HCT116 (cell line): ENCODE measurements at regions not wholly inside any gene's neighbourhood (a gene's known extent, or its start where the extent isn't known, plus 50 kb on each side); places are given as distances from the start of the nearest gene placed in this dataset.
"Not testable (repeated sequence)": the region's sequence is repeated elsewhere in the genome, so short reads cannot be mapped to it uniquely, and the experiment has no call there.

Source experiments
- ATAC-seq: fragments of 200-7000 bp; cut with Tn5 transposase; 2 replicates; pipeline ENCODE4 v1.9.1; 2020; ENCODE audit warnings: mild to moderate bottlenecking, moderate library complexity
- BruUV-seq: library from RNA; stranded (reverse); fragments of 400-500 nt; replicated peaks from 2 replicates; lab custom pipeline; 2021; lab: Mats Ljungman, UMichigan
- CTCF ChIA-PET: fragments of 300-600 bp; sonication (Branson Sonifier 250); formaldehyde crosslinking; loops from one replicate; lab custom pipeline; 2021; ENCODE audit warnings: antibody characterized with exemption; lab: Charles Lee
- POLR2A ChIA-PET: fragments of 300-600, 350-600 bp; sonication (Branson Sonifier 250); formaldehyde crosslinking; loops from one replicate; lab custom pipeline; 2021; ENCODE audit warnings: antibody characterized with exemption; lab: Charles Lee
- RAD21 ChIA-PET, 2 experiments: fragments of 300-600 bp; sonication (Branson Sonifier 250); formaldehyde crosslinking; loops; one replicate each; lab custom pipeline; 2023; ENCODE audit warnings: low total read pairs in 2 of 2; ENCODE audit not compliant: uncharacterized antibody in 2 of 2, unreplicated experiment in 2 of 2, low non-redundant PET in 1 of 2; lab: Charles Lee
- DNase-seq: peaks from one replicate; pipeline ENCODE4 v3.0.0-alpha.2; 2010; ENCODE audit warnings: low read depth, low spot score
- H2AFZ ChIP-seq: fragments of 200-600 bp; shearing (Covaris generic), sonication (generic); 2 replicates; pipeline ENCODE4 v1.6.1; 2017; ENCODE audit warnings: low read depth, mixed run types, mixed read lengths, antibody characterized with exemption, low read length; ENCODE audit not compliant: poor library complexity, severe bottlenecking
- H3K27ac ChIP-seq: 2 replicates; pipeline ENCODE4 v1.5.1; 2012; ENCODE audit warnings: low read depth, low read length
- H3K27me3 ChIP-seq: fragments of 200-600 bp; sonication (generic); 2 replicates; pipeline ENCODE4 v1.6.1; 2016; ENCODE audit warnings: mixed run types, low read length, mixed read lengths; ENCODE audit not compliant: insufficient read depth
- H3K36me3 ChIP-seq, 2 experiments: fragments of 200-500 bp in 1 of 2; fragments of 200-600 bp in 1 of 2; sonication (Bioruptor generic) in 1 of 2; sonication (generic) in 1 of 2; 2 replicates each; pipeline versions ENCODE4 v1.5.1 to v1.6.1; 2014 to 2016; ENCODE audit warnings: low read length in 2 of 2, inconsistent platforms in 1 of 2, mixed read lengths in 1 of 2, mixed run types in 1 of 2; ENCODE audit not compliant: insufficient read depth in 2 of 2, control insufficient read depth in 1 of 2
- H3K4me1 ChIP-seq, 2 experiments: fragments of 200-600 bp in 1 of 2; sonication (generic) in 1 of 2; 2 replicates each; pipeline versions ENCODE4 v1.5.1 to v1.6.1; 2012 to 2017; ENCODE audit warnings: low read length in 2 of 2, inconsistent platforms in 1 of 2, mild to moderate bottlenecking in 1 of 2, mixed read lengths in 1 of 2, mixed run types in 1 of 2, moderate library complexity in 1 of 2; ENCODE audit not compliant: insufficient read depth in 2 of 2, control insufficient read depth in 1 of 2
- H3K4me2 ChIP-seq: fragments of 200-600 bp; sonication (generic); 2 replicates; pipeline ENCODE4 v1.6.1; 2017; ENCODE audit warnings: mixed run types, low read length, mixed read lengths
- H3K4me3 ChIP-seq, 2 experiments: fragments of 200-600 bp in 1 of 2; sonication (generic) in 1 of 2; replicated peaks in 1 of 2; 2 replicates each; pipeline ENCODE4 v1.5.1; 2011 to 2016; ENCODE audit warnings: low read length in 2 of 2, control low read depth in 1 of 2, low read depth in 1 of 2, mild to moderate bottlenecking in 1 of 2, mixed read lengths in 1 of 2, mixed run types in 1 of 2
- H3K79me2 ChIP-seq: fragments of 200-600 bp; sonication (generic); 2 replicates; pipeline ENCODE4 v1.6.1; 2017; ENCODE audit warnings: mild to moderate bottlenecking, mixed run types, low read length, moderate library complexity, mixed read lengths; ENCODE audit not compliant: insufficient read depth
- H3K9ac ChIP-seq: fragments of 200-600 bp; sonication (generic); 2 replicates; pipeline ENCODE4 v1.6.1; 2016; ENCODE audit warnings: low read length, mixed read lengths
- H3K9me2 ChIP-seq: fragments of 200-600 bp; sonication (generic), shearing (Covaris generic); 2 replicates; pipeline ENCODE4 v1.6.1; 2017; ENCODE audit warnings: mixed run types, mild to moderate bottlenecking, moderate library complexity; ENCODE audit not compliant: insufficient read depth
- H3K9me3 ChIP-seq, 2 experiments: fragments of 200-500 bp in 1 of 2; fragments of 200-600 bp in 1 of 2; sonication (Bioruptor generic) in 1 of 2; sonication (generic) in 1 of 2; 2 replicates each; pipeline ENCODE4 v1.6.1; 2014 to 2017; ENCODE audit warnings: low read length in 2 of 2, mixed read lengths in 2 of 2, inconsistent platforms in 1 of 2, low read depth in 1 of 2, mild to moderate bottlenecking in 1 of 2, mixed run types in 1 of 2, moderate library complexity in 1 of 2; ENCODE audit not compliant: control insufficient read depth in 1 of 2, insufficient read depth in 1 of 2
- H4K20me1 ChIP-seq: fragments of 200-600 bp; sonication (generic), shearing (Covaris generic); 2 replicates; pipeline ENCODE4 v1.6.1; 2017; ENCODE audit warnings: mixed run types, mild to moderate bottlenecking, moderate library complexity; ENCODE audit not compliant: insufficient read depth
- CBX3 ChIP-seq: IDR thresholded peaks from 2 replicates; pipeline ENCODE4 v1.6.1; 2012; ENCODE audit warnings: low read depth
- CEBPB ChIP-seq: IDR thresholded peaks from 2 replicates; pipeline ENCODE4 v1.6.1; 2012; ENCODE audit warnings: low read depth
- EZH2 ChIP-seq: fragments of 200-600 bp; sonication (generic); IDR thresholded peaks from 2 replicates; pipeline ENCODE4 v1.6.1; 2017; ENCODE audit warnings: antibody characterized with exemption, mixed run types
- EZH2phosphoT487 ChIP-seq: fragments of 200-600 bp; IDR thresholded peaks from 2 replicates; pipeline ENCODE4 v1.6.1; 2018; ENCODE audit warnings: antibody characterized with exemption, borderline replicate concordance
- FOSL1 ChIP-seq: IDR thresholded peaks from 2 replicates; pipeline ENCODE4 v1.6.1; 2012; ENCODE audit warnings: low read depth
- JUND ChIP-seq: IDR thresholded peaks from 2 replicates; pipeline ENCODE4 v1.6.1; 2012
- POLR2A ChIP-seq: IDR thresholded peaks from 2 replicates; pipeline ENCODE4 v1.7.0; 2011; ENCODE audit warnings: borderline replicate concordance; ENCODE audit not compliant: insufficient read depth, insufficient read length; ENCODE audit errors: extremely low read depth
- RAD21 ChIP-seq: IDR thresholded peaks from 2 replicates; pipeline ENCODE4 v1.6.1; 2012; ENCODE audit warnings: low read depth, mild to moderate bottlenecking
- SIN3A ChIP-seq: IDR thresholded peaks from 2 replicates; pipeline ENCODE4 v1.6.1; 2012; ENCODE audit warnings: low read depth
- SP1 ChIP-seq: IDR thresholded peaks from 2 replicates; pipeline ENCODE4 v1.6.1; 2012; ENCODE audit warnings: low read depth
- SRF ChIP-seq: IDR thresholded peaks from 2 replicates; pipeline ENCODE4 v1.6.1; 2012; ENCODE audit warnings: low read depth
- TCF7L2 ChIP-seq: IDR thresholded peaks from 2 replicates; pipeline ENCODE4 v1.7.0; 2011; ENCODE audit warnings: borderline replicate concordance, inconsistent platforms; ENCODE audit not compliant: insufficient read depth, insufficient read length; ENCODE audit errors: extremely low read depth
- ZFX ChIP-seq: fragments of 450-650 bp; IDR thresholded peaks from 2 replicates; pipeline ENCODE4 v1.6.1; 2017
- ZNF274 ChIP-seq: fragments of 200-500 bp; sonication (Bioruptor generic); IDR thresholded peaks from 2 replicates; pipeline ENCODE4 v1.6.1; 2014; ENCODE audit warnings: mild to moderate bottlenecking, low read depth, low read length, inconsistent platforms
- intact Hi-C: fragments of 100-400 bp; cut with micrococcal nuclease; formaldehyde crosslinking; loops from 2 replicates; pipeline ENCODE4 v1.10.0; 2022
- TF ChIP-seq, protein P1 (sequence below), 3 experiments: fragments of 200-600 bp in 1 of 3; sonication (generic) in 1 of 3; IDR thresholded peaks in 2 of 3; conservative IDR thresholded peaks in 1 of 3; 2 replicates each; pipeline ENCODE4 v1.5.1; 2012 to 2017; ENCODE audit warnings: low read depth in 2 of 3, low read length in 2 of 3, antibody characterized with exemption in 1 of 3, borderline replicate concordance in 1 of 3, control low read depth in 1 of 3, mild to moderate bottlenecking in 1 of 3, mixed read lengths in 1 of 3, mixed run types in 1 of 3, moderate library complexity in 1 of 3; ENCODE audit not compliant: insufficient read depth in 1 of 3

DNA sequence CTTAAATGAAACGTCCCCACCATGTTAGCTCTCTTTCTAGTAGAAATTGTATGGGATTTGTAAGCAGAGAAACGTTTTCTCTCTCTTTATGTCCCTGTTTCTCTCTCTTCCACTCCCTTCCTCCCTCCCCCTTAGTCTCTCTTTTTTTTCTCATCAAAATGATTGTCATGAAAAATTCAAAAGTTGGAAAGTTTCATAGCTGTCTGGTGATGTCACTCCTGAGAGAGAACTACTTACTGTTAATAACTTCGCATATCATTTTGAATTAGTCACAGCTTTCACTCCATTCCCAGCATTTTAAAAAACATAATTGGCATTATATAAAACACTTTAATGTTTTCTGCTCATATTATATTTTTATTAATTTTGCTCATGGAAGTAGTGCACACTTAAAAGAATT is 331.1 kb downstream of the C3orf38 start (continued):
- TF ChIP-seq, protein P1, sequence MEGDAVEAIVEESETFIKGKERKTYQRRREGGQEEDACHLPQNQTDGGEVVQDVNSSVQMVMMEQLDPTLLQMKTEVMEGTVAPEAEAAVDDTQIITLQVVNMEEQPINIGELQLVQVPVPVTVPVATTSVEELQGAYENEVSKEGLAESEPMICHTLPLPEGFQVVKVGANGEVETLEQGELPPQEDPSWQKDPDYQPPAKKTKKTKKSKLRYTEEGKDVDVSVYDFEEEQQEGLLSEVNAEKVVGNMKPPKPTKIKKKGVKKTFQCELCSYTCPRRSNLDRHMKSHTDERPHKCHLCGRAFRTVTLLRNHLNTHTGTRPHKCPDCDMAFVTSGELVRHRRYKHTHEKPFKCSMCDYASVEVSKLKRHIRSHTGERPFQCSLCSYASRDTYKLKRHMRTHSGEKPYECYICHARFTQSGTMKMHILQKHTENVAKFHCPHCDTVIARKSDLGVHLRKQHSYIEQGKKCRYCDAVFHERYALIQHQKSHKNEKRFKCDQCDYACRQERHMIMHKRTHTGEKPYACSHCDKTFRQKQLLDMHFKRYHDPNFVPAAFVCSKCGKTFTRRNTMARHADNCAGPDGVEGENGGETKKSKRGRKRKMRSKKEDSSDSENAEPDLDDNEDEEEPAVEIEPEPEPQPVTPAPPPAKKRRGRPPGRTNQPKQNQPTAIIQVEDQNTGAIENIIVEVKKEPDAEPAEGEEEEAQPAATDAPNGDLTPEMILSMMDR (IDR thresholded peaks at IDR 0.05 in 2 of 3, conservative IDR thresholded peaks at IDR 0.05 in 1 of 3; ENCODE audit: borderline replicate concordance in 1 of 3, insufficient read depth in 1 of 3, low read depth in 2 of 3, low read length in 2 of 3): no peak
- TF ChIP-seq SRF: no peak
- TF ChIP-seq ZNF274: no peak
- no peak for TF ChIP-seq SIN3A
- no peak for TF ChIP-seq FOSL1
- TF ChIP-seq POLR2A: no peak
- TF ChIP-seq TCF7L2: no peak
- TF ChIP-seq EZH2: no peak

DNA sequence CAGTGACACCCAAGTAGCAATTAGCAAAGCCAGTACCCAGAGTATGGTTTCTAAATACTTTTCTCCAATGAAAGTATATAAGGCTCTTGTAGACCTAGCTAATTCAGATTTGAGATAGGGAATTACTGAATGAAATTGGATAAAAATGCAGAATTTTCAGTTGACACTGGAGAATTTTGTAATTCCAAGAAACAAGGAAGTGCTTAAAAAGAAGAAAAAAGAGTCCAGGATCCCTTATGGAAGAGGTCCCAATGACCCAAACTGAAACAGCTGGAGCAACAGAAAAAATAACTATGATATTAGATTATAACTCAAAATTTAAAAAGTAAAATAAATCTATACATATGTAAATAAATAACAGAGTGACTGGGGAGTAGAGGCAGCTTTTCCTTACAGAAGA is 335.2 kb downstream of the C3orf38 start:
- CTCF ChIA-PET: no interaction called here

DNA sequence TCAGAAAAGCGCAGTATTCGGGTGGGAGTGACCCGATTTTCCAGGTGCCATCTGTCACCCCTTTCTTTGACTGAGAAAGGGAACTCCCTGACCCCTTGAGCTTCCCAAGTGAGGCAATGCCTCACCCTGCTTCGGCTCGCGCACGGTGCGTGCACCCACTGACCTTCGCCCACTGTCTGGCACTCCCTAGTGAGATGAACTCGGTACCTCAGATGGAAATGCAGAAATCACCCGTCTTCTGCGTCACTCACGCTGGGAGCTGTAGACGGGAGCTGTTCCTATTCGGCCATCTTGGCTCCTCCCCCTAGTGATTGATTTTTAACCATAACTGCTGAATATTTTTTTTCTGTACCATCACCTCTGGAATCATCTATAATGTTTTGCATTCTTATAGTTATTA is 359.1 kb downstream of the C3orf38 start:
- H4K20me1 ChIP-seq, H3K79me2 ChIP-seq, H3K9me2 ChIP-seq, H2AFZ ChIP-seq, RAD21 ChIA-PET, ATAC-seq, H3K4me2 ChIP-seq, DNase-seq, intact Hi-C loops, H3K36me3 ChIP-seq, H3K27ac ChIP-seq, H3K4me3 ChIP-seq, BruUV-seq, POLR2A ChIA-PET, H3K27me3 ChIP-seq, H3K9ac ChIP-seq, CTCF ChIA-PET, H3K4me1 ChIP-seq: not testable (repeated sequence)
- peaks cover 0 to 11% of the 10 kb centered on the region in 2 experiments; a peak in 2 of 4 replicates for H3K9me3 ChIP-seq

More for the DNA sequence above, 335.2 kb downstream of the C3orf38 start:
- Histone ChIP-seq H3K4me1 (no peaks in the 10 kb centered on the region), H3K4me2 (no peak overlapping the region), H3K9me2 (no peaks in the 10 kb centered on the region), H3K9me3 (peaks cover 0 to 10% of the 10 kb centered on the region in 2 experiments; a peak in 2 of 4 replicates), H4K20me1 (no peaks in the 10 kb centered on the region), H3K79me2 (no peaks in the 10 kb centered on the region), H3K9ac (no peak overlapping the region), H2AFZ (no peak overlapping the region)
- ChIA-PET POLR2A (no interaction called here), RAD21 (no interaction called here)
- intact Hi-C loops: no loop called here
- BruUV-seq: no TSS peak
- TF ChIP-seq ZFX (no peak), ZNF274 (no peak), SIN3A (no peak), RAD21 (no peak), EZH2phosphoT487 (no peak), JUND (no peak), CBX3 (no peak), SP1 (no peak), CEBPB (no peak)
- TF ChIP-seq, all 23 proteins: peak for 0
- no peaks in the 10 kb centered on the region for H3K36me3 ChIP-seq
- H3K27ac ChIP-seq: no peak overlapping the region
- H3K27me3 ChIP-seq: no peaks in the 10 kb centered on the region
- DNase-seq (no peak), ATAC-seq (no peak)
- no peak overlapping the region for H3K4me3 ChIP-seq
